ENCODE measurements at regions not wholly inside any gene's neighbourhood (a gene's known extent, or its start where the extent isn't known, plus 50 kb on each side); places are given as distances from the start of the nearest gene placed in this dataset.

DNA sequence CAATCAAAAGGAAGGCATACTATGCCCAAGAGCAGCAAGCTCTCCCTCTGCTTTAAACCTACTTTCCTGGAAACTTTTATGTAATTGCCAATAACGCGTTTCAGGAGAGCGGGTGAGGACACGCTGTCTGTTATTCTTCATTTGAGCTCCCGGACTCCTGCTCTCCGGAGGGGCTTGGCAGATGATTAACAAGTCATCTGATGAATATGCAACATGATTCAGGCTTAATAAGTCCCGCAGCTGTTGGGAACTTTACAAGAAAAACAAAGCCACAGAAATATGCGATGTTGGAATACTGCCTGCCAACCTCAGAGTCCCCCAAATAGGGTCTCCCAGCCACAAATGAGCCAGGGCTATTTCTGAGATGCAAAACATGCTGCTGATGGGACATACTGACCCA is 348.0 kb downstream of the GPAM start:
- Histone ChIP-seq H3K18ac (ENCODE audit: extremely low read depth, low read length) (no peak overlapping the region), H3K9ac (replicated peaks in 1 of 4; ENCODE audit: extremely low read depth in 1 of 4, low read depth in 3 of 4, low read length in 3 of 4) (no peak overlapping the region), H3K27me3 (replicated peaks in 1 of 4; ENCODE audit: control insufficient read depth in 3 of 4, extremely low read depth in 1 of 4, insufficient read depth in 3 of 4, low read length in 3 of 4) (no peaks in the 10 kb centered on the region), H3K36me3 (ENCODE audit: control insufficient read depth in 2 of 4, insufficient read depth in 4 of 4, low read length in 3 of 4) (no peaks in the 10 kb centered on the region), H2BK12ac (ENCODE audit: low read depth, low read length) (no peak overlapping the region), H3K23ac (ENCODE audit: insufficient read length) (no peak overlapping the region), H2BK15ac (ENCODE audit: low read length) (no peak overlapping the region), H3K4me1 (replicated peaks in 1 of 4; ENCODE audit: control insufficient read depth in 3 of 4, insufficient read depth in 4 of 4, low read length in 3 of 4) (peaks cover 0 to 11% (median 7%) of the 10 kb centered on the region in 4 experiments; a peak in 4 of 7 replicates), H2BK120ac (replicated peaks; ENCODE audit: low read depth, low read length) (no peak overlapping the region), H3K56ac (replicated peaks; ENCODE audit: insufficient read length, low read depth, low read length) (no peak overlapping the region), H3K79me1 (ENCODE audit: low read depth, low read length) (no peaks in the 10 kb centered on the region), H3K14ac (ENCODE audit: insufficient read length) (no peak overlapping the region), H3K4me2 (ENCODE audit: insufficient read depth in 1 of 2, low read depth in 2 of 2, low read length in 2 of 2) (no peak overlapping the region), H3K23me2 (ENCODE audit: low read depth, low read length) (no peaks in the 10 kb centered on the region), H3K9me3 (ENCODE audit: insufficient read depth in 2 of 2, low read depth in 1 of 2, low read length in 1 of 2) (no peaks in the 10 kb centered on the region), H4K8ac (ENCODE audit: extremely low read depth, insufficient read depth, low read length) (no peak overlapping the region), H3K79me2 (ENCODE audit: control insufficient read depth in 1 of 2, insufficient read depth in 2 of 2, low read length in 2 of 2) (no peaks in the 10 kb centered on the region), H2BK5ac (ENCODE audit: low read depth, low read length) (no peak overlapping the region), H4K5ac (ENCODE audit: insufficient read length, low read depth, low read length) (no peak overlapping the region), H4K20me1 (replicated peaks in 1 of 2; ENCODE audit: control insufficient read depth in 1 of 2, insufficient read depth in 2 of 2, low read length in 2 of 2) (no peaks in the 10 kb centered on the region), H2AK5ac (ENCODE audit: low read depth, low read length) (no peak overlapping the region), H3K4ac (replicated peaks; ENCODE audit: insufficient read length, low read depth, low read length) (no peak overlapping the region), H2BK20ac (ENCODE audit: low read length) (no peak overlapping the region), H3K4me3 (ENCODE audit: extremely low read depth in 1 of 4, insufficient read depth in 2 of 4, low read depth in 3 of 4, low read length in 4 of 4) (no peak overlapping the region), H3K27ac (ENCODE audit: low read depth, low read length) (no peak overlapping the region), H2AFZ (ENCODE audit: low read length) (no peak overlapping the region), H4K91ac (replicated peaks; ENCODE audit: insufficient read length, low read length) (no peak overlapping the region)
- DNase-seq (ENCODE audit: low read depth in 1 of 2, low spot score in 2 of 2), result no peak
- FAIRE-seq, result no peak
- TF ChIP-seq POU5F1 (IDR thresholded peaks at IDR 0.05; ENCODE audit: low read depth, low read length), result no peak
- POLR2A ChIA-PET (ENCODE audit: partially characterized antibody), result no interaction called here
- CTCF ChIA-PET (ENCODE audit: partially characterized antibody), result interaction anchor here (1.1 to 1.5 kb wide), 3 partner anchors 31 to 302 kb away, joined by 3 to 5 read pairs (median 3); no protein-coding TSS in a partner anchor
- WGBS, 2 experiments (ENCODE audit: extremely low coverage in 1 of 2, insufficient coverage in 1 of 2, insufficient read length in 1 of 2, insufficient replicate concordance in 2 of 2, low coverage in 1 of 2, low lambda C conversion rate in 2 of 2, missing lambda C conversion rate in 1 of 2), result 90% methylated on average over 8 of the region's 8 CpGs; no CpG with 5 or more reads in 1 of the 2 experiments

Measured in H1 (cell line).